ENCODE measurements at regions not wholly inside any gene's neighbourhood (a gene's known extent, or its start where the extent isn't known, plus 50 kb on each side); places are given as distances from the start of the nearest gene placed in this dataset.
A peak's percentile ranks its signal among the peaks of the same experiment; 100 is the strongest.

DNA sequence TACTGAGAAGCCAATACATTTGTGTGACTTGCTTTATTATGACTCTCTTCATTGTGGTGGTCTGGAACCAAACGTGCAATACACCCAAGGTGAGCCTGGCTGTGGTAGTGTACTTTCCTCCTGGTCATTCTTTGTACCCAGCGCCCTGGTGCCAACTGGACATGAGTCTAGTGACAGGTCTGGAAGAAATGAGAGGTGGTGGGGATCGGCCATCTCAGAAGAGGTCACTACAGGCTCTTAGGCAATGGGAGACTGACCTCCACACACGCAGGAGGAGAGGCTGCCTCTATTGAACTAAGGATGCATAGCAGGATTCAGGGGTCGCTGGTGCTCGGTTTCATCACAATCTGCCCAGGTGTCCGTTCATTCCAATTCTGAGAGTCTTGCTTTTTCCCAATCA is 56.4 kb upstream of the RTL6 start:
- no peak overlapping the region for H3K27ac ChIP-seq (ENCODE audit: low read depth, low read length)
- no peak overlapping the region for H3K4me3 ChIP-seq (ENCODE audit: low read depth, low read length)
- ChIA-PET CTCF (no interaction called here), POLR2A (interaction anchor here (0.6 kb wide), 1 partner anchor 605 kb away, joined by 3 read pairs; no protein-coding TSS in a partner anchor)
- no peaks in the 10 kb centered on the region for H3K27me3 ChIP-seq (ENCODE audit: control insufficient read depth, insufficient read depth, low read length)
- TF ChIP-seq, protein P1, sequence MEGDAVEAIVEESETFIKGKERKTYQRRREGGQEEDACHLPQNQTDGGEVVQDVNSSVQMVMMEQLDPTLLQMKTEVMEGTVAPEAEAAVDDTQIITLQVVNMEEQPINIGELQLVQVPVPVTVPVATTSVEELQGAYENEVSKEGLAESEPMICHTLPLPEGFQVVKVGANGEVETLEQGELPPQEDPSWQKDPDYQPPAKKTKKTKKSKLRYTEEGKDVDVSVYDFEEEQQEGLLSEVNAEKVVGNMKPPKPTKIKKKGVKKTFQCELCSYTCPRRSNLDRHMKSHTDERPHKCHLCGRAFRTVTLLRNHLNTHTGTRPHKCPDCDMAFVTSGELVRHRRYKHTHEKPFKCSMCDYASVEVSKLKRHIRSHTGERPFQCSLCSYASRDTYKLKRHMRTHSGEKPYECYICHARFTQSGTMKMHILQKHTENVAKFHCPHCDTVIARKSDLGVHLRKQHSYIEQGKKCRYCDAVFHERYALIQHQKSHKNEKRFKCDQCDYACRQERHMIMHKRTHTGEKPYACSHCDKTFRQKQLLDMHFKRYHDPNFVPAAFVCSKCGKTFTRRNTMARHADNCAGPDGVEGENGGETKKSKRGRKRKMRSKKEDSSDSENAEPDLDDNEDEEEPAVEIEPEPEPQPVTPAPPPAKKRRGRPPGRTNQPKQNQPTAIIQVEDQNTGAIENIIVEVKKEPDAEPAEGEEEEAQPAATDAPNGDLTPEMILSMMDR (IDR thresholded peaks at IDR 0.05; ENCODE audit: low read depth, low read length): no peak
- peaks cover under 1% of the 10 kb centered on the region for H3K9me3 ChIP-seq (ENCODE audit: control insufficient read depth, insufficient read depth, low read length)
- no peak for DNase-seq (ENCODE audit: low read depth, low spot score)

DNA sequence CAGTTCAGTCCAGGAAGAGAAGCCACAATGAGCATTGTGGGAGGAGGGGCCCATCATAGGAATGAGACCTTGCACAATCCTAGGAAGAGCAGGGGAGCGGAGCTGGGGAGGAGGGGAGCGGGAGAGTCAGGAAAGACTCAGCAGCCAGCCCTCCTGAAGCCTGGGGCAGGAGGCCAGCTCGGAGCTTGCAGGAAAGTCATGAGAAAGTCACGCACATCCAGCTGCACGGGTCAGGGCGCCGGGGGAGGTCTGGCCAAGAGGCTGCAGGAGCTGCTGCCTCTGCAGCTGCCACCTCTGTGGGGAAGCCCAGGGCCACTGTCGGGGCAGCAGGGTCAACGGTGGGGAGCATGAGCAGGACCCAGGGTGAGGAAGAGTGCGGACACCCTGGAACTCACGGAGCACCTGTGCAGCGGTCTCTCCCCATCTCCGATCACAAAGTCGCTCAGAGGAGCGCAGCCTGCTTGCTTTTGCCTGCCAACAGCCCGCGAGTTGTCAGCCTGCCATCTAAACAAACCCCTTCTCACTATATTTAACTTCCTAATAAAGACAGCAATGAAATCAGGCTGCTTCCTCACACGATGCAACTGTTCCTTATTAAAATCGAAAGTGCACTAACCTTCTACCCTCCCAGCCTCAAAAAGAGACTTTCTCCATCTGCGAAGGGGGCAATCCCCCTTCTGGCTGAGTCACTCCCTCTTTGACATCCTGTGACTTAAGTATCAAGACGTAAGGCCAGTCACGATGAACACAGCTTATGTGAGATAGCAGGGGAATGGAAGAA is 52.9 kb upstream of the RTL6 start:
- peaks cover 4% of the 10 kb centered on the region; the same call in 1 of the 2 replicates for H3K9me3 ChIP-seq (ENCODE audit: control insufficient read depth, insufficient read depth, low read length)
- peak overlapping the region; percentile 92 for H3K27ac ChIP-seq (ENCODE audit: low read depth, low read length)
- peak overlapping the region; percentile 62 for H3K4me3 ChIP-seq (ENCODE audit: low read depth, low read length)
- TF ChIP-seq, protein P1 (IDR thresholded peaks at IDR 0.05; ENCODE audit: low read depth, low read length): no peak
- CTCF ChIA-PET: interaction anchor here (0.7 kb wide), 1 partner anchor 23 kb away, joined by 3 read pairs; no protein-coding TSS in a partner anchor
- POLR2A ChIA-PET: interaction anchor here (0.5 to 1.8 kb wide), 7 partner anchors 14 to 242 kb away, joined by 3 to 38 read pairs (median 3); no protein-coding TSS in a partner anchor
- H3K27me3 ChIP-seq (ENCODE audit: control insufficient read depth, insufficient read depth, low read length): no peaks in the 10 kb centered on the region
- DNase-seq (ENCODE audit: low read depth, low spot score): peak; percentile 91

DNA sequence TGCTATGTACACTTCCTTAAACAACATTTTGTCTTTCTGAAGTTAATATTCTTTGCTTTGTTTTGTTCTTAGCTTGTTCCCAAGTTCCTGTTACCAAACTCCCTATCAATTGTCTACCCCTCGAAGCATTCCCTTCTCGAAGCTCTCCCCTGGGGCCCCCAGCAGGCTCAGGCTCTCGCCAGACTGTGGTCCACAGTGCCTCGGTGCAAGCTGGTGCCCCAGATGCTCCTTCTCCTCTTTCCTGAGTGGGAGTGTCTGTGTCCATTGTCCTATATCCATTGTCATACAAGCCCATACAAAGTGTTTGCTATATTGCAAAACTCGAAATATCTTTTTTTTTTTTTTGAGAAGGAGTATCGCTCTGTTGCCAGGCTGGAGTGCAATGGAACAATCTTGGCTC is 51.7 kb upstream of the RTL6 start:
- Histone ChIP-seq H3K27ac (ENCODE audit: low read depth, low read length) (no peak overlapping the region), H3K4me3 (ENCODE audit: low read depth, low read length) (no peak overlapping the region), H3K9me3 (ENCODE audit: control insufficient read depth, insufficient read depth, low read length) (peaks cover 4% of the 10 kb centered on the region; the same call in 1 of the 2 replicates), H3K27me3 (ENCODE audit: control insufficient read depth, insufficient read depth, low read length) (no peaks in the 10 kb centered on the region)
- TF ChIP-seq, protein P1 (IDR thresholded peaks at IDR 0.05; ENCODE audit: low read depth, low read length): no peak
- ChIA-PET POLR2A (interaction anchor here (0.6 kb wide), 1 partner anchor 595 kb away, joined by 3 read pairs; no protein-coding TSS in a partner anchor), CTCF (interaction anchor here (1.0 kb wide), 1 partner anchor 23 kb away, joined by 7 read pairs; no protein-coding TSS in a partner anchor)
- no peak for DNase-seq (ENCODE audit: low read depth, low spot score)

DNA sequence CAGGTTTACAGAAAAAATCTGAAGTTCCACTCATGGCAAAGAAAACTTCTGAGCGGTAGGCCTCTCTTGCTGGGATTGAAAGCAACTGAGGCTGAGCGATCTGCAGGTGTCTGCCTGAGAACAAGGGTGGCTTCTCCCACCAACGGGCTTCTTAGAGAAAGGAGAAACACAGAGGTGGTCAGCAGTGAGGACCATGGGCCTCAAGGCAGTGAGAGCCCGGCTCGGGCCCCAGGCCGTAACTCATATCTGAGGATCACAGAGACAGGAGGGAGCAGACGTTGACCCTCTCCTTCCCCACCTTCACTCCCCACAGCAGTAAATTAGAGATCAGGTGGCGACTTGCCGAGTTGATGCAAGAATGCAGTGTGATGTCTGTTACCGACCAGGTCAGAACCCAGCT is 50.9 kb upstream of the RTL6 start:
- DNase-seq (ENCODE audit: low read depth, low spot score): no peak
- ChIA-PET CTCF (interaction anchor here (1.0 kb wide), 1 partner anchor 24 kb away, joined by 7 read pairs; no protein-coding TSS in a partner anchor), POLR2A (no interaction called here)
- Histone ChIP-seq H3K4me3 (ENCODE audit: low read depth, low read length) (no peak overlapping the region), H3K27me3 (ENCODE audit: control insufficient read depth, insufficient read depth, low read length) (no peaks in the 10 kb centered on the region), H3K27ac (ENCODE audit: low read depth, low read length) (no peak overlapping the region), H3K9me3 (ENCODE audit: control insufficient read depth, insufficient read depth, low read length) (peaks cover 4% of the 10 kb centered on the region; the same call in 1 of the 2 replicates)
- TF ChIP-seq, protein P1 (IDR thresholded peaks at IDR 0.05; ENCODE audit: low read depth, low read length): no peak

Measured in AG04450 (cell line).